Pancreas (tissue), 10 donors: ENCODE measurements at regions not wholly inside any gene's neighbourhood (a gene's known extent, or its start where the extent isn't known, plus 50 kb on each side); places are given as distances from the start of the nearest gene placed in this dataset.

Experiments used
- ATAC-seq, 4 donors: fragments of 200-7000 bp; cut with Tn5 transposase; one replicate each; pipeline versions ENCODE4 v1.8.0 to v1.9.1; 2020; ENCODE audit warnings: mild to moderate bottlenecking in 4 of 4, moderate library complexity in 4 of 4
- DNase-seq, 6 donors: peaks; one replicate each; pipeline ENCODE4 v3.0.0-alpha.2; 2020
- FAIRE-seq: peaks from 2 replicates; lab custom pipeline; 2012; peaks lifted over from hg19 to GRCh38; lab: Jason Lieb, UNC
- H3K27ac ChIP-seq, 4 donors: fragments of 200-600 bp; sonication (generic); 1 replicate in 3 of 4; 2 replicates in 1 of 4; pipeline versions ENCODE4 v1.5.0 to v1.8.0; 2020
- H3K27me3 ChIP-seq, 4 donors: fragments of 200-600 bp; one replicate each; pipeline ENCODE4 v1.8.0; 2021
- H3K36me3 ChIP-seq, 3 donors: fragments of 200-600 bp; sonication (generic) in 1 of 3; one replicate each; pipeline versions ENCODE4 v1.5.0 to v1.8.0; 2020 to 2021
- H3K4me1 ChIP-seq, 3 donors: fragments of 200-600 bp; one replicate each; pipeline ENCODE4 v1.8.0; 2021
- H3K4me3 ChIP-seq, 4 donors: fragments of 200-600 bp; sonication (generic) in 2 of 4; one replicate each; pipeline versions ENCODE4 v1.5.0 to v1.8.0; 2020 to 2021
- H3K9me3 ChIP-seq, 4 donors: fragments of 200-600 bp; one replicate each; pipeline ENCODE4 v1.8.0; 2021
- WGBS, 2 donors: extraction: QIAGEN DNeasy Blood & Tissue Kit; methylation state at CpG; one replicate each; pipeline ENCODE4 v1.1.7; 2013; 5-methylcytosine and 5-hydroxymethylcytosine counted together
- intact Hi-C, 3 donors: fragments of 100-400 bp; cut with DNase I; formaldehyde crosslinking; loops; one replicate each; pipeline versions ENCODE4 v1.11.1 to v1.14.2; 2022
- TF ChIP-seq, protein P1 (sequence below), 4 donors: fragments of 200-600 bp; sonication (generic) in 3 of 4; IDR thresholded peaks; one replicate each; pipeline versions ENCODE4 v1.5.0 to v1.8.0; 2021; ENCODE audit warnings: antibody characterized with exemption in 4 of 4
- donor health status: healthy with polysubstance abuse.
- donor health status: DM: no; HTN: no; CAD: no; lungs with moderate emphysema.
- donor health status: DM: no; HTN: no; CAD: no.
- donor health status: control.
- donor health status: control.
- donor health status: Bipolar disorder and iron deficiency.
- donor health status: DM: yes; HTN: yes; CAD: no.
- donor health status: DM: no; HTN: no; CAD: no.
- donor health status: DM: no; HTN: no; CAD: no.
- donor health status: DM: yes; HTN: yes; CAD: no.

DNA sequence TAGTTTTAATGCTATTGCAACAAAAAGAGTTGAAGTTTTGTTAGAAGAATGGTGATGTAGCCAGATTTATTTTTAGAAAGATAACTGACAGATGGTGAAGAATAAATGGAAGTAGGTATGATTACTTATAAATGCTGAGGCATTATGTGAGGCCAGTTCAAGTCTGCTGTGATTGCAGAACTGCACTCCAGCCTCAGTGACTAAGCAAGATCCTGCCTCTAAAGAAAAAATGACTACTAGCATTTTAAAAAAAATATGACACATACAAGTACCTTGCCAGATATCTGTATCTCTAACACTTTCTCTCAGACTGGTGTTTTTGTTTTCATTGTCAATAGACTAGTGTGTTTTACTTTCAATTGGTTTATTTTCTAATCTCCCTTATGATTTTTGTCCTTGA, 1242.4 kb upstream of the ADGRL4 start:
- H3K27me3 ChIP-seq: no peaks in the 10 kb centered on the region
- TF ChIP-seq, protein P1, sequence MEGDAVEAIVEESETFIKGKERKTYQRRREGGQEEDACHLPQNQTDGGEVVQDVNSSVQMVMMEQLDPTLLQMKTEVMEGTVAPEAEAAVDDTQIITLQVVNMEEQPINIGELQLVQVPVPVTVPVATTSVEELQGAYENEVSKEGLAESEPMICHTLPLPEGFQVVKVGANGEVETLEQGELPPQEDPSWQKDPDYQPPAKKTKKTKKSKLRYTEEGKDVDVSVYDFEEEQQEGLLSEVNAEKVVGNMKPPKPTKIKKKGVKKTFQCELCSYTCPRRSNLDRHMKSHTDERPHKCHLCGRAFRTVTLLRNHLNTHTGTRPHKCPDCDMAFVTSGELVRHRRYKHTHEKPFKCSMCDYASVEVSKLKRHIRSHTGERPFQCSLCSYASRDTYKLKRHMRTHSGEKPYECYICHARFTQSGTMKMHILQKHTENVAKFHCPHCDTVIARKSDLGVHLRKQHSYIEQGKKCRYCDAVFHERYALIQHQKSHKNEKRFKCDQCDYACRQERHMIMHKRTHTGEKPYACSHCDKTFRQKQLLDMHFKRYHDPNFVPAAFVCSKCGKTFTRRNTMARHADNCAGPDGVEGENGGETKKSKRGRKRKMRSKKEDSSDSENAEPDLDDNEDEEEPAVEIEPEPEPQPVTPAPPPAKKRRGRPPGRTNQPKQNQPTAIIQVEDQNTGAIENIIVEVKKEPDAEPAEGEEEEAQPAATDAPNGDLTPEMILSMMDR (IDR thresholded peaks at IDR 0.05): no peak
- H3K27ac ChIP-seq: no peak overlapping the region
- no peak overlapping the region for H3K4me3 ChIP-seq
- no peaks in the 10 kb centered on the region for H3K9me3 ChIP-seq
- ATAC-seq (no peak), FAIRE-seq (no peak), DNase-seq (no peak)
- H3K4me1 ChIP-seq: no peaks in the 10 kb centered on the region
- no peaks in the 10 kb centered on the region for H3K36me3 ChIP-seq
- intact Hi-C loops: no loop called here

DNA sequence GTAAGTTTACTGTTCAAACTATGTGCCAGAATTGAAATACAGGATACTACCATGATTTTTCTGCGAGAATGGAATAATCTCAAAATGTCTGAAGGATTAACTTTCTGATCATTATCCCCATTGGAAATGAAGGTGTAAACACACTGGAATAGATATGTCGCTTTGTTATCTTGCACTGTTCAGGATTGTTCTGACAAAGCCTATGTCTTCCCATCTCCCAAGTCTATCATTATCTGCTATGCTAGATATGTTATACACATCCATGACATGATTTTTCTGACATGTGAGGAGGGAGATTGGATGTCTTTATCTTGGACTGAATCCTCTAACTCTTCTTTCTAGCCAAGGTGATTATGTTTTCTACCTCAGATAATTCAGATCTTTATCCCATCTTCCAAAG, 1239.3 kb upstream of the ADGRL4 start:
- H3K36me3 ChIP-seq: no peaks in the 10 kb centered on the region
- H3K9me3 ChIP-seq: no peaks in the 10 kb centered on the region
- FAIRE-seq: no peak
- DNase-seq: no peak
- TF ChIP-seq, protein P1 (IDR thresholded peaks at IDR 0.05): no peak
- WGBS, 2 donors: 70 to 72% methylated on average over 2 of the region's 2 CpGs
- no peak overlapping the region for H3K4me3 ChIP-seq
- no peaks in the 10 kb centered on the region for H3K27me3 ChIP-seq
- intact Hi-C loops: no loop called here
- no peak for ATAC-seq
- H3K4me1 ChIP-seq: no peaks in the 10 kb centered on the region
- H3K27ac ChIP-seq: no peak overlapping the region

DNA sequence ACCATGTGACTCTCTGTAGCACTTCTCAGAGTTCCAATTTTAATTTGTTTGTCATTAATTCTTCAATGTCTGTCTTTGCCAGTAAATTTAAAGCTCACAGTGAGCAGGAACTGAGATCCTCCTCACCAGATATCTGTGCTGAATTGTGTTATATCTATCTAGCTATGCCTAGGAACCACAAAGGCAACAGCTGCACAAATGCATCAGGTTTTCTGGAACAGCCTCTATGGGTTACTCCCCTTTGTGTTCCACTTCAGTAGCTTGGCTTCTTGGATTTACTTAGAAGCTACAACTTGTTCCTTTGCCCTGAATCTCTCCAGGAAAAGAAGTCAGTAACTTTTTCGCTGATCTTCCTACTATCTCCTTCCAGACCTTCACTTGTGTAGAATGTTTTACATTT, 1237.8 kb upstream of the ADGRL4 start:
- 74 to 81% methylated on average over 1 of the region's 1 CpG for WGBS, 2 donors
- no peaks in the 10 kb centered on the region for H3K9me3 ChIP-seq
- H3K27ac ChIP-seq: no peak overlapping the region
- no peaks in the 10 kb centered on the region for H3K4me1 ChIP-seq
- H3K4me3 ChIP-seq: no peak overlapping the region
- intact Hi-C loops: no loop called here
- H3K27me3 ChIP-seq: no peaks in the 10 kb centered on the region
- no peak for ATAC-seq
- no peak for FAIRE-seq
- TF ChIP-seq, protein P1 (IDR thresholded peaks at IDR 0.05): no peak
- DNase-seq: no peak
- no peaks in the 10 kb centered on the region for H3K36me3 ChIP-seq

DNA sequence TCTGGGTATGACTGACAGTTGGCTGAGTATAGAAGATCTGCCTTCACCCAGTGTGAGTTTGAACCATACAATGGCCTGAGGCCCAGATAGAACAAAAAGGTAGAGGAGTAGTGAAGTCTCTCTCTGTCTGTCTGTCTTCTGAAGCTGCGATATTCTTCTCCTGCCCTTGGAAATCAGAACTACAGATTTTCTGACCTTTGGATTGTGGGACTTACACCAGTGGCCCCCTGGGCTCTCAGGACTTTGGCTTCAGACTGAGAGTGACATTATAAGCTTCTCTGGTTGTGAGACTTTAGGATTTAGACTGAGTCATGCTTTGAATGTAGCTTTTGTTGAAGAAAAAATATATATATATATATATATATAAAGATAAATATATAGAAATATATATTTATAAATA, 1235.0 kb upstream of the ADGRL4 start:
- ATAC-seq (no peak), FAIRE-seq (no peak), DNase-seq (no peak)
- Histone ChIP-seq H3K9me3 (no peaks in the 10 kb centered on the region), H3K36me3 (no peaks in the 10 kb centered on the region), H3K27ac (no peak overlapping the region), H3K27me3 (no peaks in the 10 kb centered on the region), H3K4me3 (no peak overlapping the region), H3K4me1 (no peaks in the 10 kb centered on the region)
- intact Hi-C loops: no loop called here
- WGBS, 2 donors: 79 to 87% methylated on average over 1 of the region's 1 CpG
- TF ChIP-seq, protein P1 (IDR thresholded peaks at IDR 0.05): no peak

DNA sequence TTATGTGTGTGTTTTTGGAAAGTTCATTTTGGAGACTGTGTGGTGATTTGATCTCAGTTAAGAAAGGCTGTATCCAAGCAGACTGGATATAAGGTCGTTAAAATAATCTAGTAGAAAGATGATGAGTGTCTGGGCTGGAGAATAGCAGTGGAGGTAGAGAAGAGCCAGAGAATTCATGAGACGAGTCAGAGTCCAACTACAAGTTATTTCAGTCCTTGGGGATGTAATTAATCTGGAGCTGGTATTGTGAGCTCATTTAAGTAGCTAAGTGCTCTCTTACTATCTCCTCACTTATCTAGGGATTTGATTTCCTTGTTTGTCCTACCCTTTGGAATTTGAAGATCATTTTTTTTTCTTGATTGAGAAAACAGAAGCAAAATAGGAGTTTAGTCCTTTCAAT, 1219.0 kb upstream of the ADGRL4 start:
- Histone ChIP-seq H3K27ac (no peak overlapping the region), H3K27me3 (no peaks in the 10 kb centered on the region), H3K9me3 (no peaks in the 10 kb centered on the region), H3K4me3 (no peak overlapping the region), H3K4me1 (no peaks in the 10 kb centered on the region), H3K36me3 (no peaks in the 10 kb centered on the region)
- WGBS, 2 donors: 47 to 55% methylated on average over 2 of the region's 2 CpGs
- no peak for ATAC-seq
- no peak for DNase-seq
- TF ChIP-seq, protein P1 (IDR thresholded peaks at IDR 0.05): no peak
- no peak for FAIRE-seq
- intact Hi-C loops: no loop called here
